HL-60 (cell line): ENCODE measurements at regions not wholly inside any gene's neighbourhood (a gene's known extent, or its start where the extent isn't known, plus 50 kb on each side); places are given as distances from the start of the nearest gene placed in this dataset.

ENCODE experiments used
- GABPA ChIP-seq: IDR thresholded peaks from 2 replicates; pipeline ENCODE4 v1.6.1; 2012; ENCODE audit warnings: low read depth
- POLR2AphosphoS5 ChIP-seq: IDR thresholded peaks from 2 replicates; pipeline ENCODE4 v1.6.1; 2012; ENCODE audit warnings: low read depth
- TF ChIP-seq, protein P1 (sequence below): IDR thresholded peaks from one replicate; pipeline ENCODE4 v1.5.1; 2011; ENCODE audit warnings: low read length, control low read depth, inconsistent platforms; ENCODE audit not compliant: insufficient read depth
- TF ChIP-seq, protein P2 (sequence below): IDR thresholded peaks from 2 replicates; pipeline ENCODE4 v1.6.1; 2012; ENCODE audit warnings: low read depth; ENCODE audit not compliant: insufficient replicate concordance

DNA sequence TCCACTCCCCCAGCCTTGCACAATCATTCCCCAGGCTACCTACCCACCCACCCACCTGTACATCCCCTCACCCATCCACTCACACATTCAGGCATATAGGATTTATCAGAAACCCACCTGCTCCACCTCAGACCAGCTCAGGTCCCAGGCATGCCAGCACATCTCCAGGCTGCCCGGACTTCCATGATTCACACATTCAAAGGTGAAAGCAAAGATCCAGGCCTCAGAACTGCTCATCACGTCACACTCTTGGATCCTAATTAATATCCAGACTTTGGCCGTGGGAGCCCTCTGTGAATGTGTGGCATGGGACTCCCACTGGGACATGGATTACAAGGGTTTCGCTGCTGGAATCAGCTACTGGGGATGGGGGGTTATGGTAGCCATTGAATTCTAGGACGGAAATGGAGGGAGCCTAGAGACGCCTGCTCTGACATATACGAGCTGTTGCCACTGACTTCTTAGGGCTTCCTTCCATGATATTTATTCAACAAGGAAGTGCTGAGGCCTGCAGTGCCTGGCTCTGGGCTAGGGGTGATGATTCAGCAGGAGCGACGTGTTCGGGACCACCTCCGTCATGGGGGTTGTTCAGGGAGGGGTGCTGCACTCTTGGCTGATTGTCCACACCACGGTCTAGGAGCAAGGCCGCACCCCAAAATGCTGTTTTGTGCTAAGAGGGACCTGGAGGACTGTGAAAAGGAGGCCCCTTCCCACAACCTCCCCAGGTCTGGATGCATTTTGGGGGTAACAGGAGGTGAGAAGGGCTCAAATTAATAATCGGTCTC lies 56.9 kb upstream of the ADRA2C start:
- TF ChIP-seq, protein P1, sequence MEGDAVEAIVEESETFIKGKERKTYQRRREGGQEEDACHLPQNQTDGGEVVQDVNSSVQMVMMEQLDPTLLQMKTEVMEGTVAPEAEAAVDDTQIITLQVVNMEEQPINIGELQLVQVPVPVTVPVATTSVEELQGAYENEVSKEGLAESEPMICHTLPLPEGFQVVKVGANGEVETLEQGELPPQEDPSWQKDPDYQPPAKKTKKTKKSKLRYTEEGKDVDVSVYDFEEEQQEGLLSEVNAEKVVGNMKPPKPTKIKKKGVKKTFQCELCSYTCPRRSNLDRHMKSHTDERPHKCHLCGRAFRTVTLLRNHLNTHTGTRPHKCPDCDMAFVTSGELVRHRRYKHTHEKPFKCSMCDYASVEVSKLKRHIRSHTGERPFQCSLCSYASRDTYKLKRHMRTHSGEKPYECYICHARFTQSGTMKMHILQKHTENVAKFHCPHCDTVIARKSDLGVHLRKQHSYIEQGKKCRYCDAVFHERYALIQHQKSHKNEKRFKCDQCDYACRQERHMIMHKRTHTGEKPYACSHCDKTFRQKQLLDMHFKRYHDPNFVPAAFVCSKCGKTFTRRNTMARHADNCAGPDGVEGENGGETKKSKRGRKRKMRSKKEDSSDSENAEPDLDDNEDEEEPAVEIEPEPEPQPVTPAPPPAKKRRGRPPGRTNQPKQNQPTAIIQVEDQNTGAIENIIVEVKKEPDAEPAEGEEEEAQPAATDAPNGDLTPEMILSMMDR = no peak
- TF ChIP-seq POLR2AphosphoS5 (no peak), GABPA (no peak)
- TF ChIP-seq, protein P2, sequence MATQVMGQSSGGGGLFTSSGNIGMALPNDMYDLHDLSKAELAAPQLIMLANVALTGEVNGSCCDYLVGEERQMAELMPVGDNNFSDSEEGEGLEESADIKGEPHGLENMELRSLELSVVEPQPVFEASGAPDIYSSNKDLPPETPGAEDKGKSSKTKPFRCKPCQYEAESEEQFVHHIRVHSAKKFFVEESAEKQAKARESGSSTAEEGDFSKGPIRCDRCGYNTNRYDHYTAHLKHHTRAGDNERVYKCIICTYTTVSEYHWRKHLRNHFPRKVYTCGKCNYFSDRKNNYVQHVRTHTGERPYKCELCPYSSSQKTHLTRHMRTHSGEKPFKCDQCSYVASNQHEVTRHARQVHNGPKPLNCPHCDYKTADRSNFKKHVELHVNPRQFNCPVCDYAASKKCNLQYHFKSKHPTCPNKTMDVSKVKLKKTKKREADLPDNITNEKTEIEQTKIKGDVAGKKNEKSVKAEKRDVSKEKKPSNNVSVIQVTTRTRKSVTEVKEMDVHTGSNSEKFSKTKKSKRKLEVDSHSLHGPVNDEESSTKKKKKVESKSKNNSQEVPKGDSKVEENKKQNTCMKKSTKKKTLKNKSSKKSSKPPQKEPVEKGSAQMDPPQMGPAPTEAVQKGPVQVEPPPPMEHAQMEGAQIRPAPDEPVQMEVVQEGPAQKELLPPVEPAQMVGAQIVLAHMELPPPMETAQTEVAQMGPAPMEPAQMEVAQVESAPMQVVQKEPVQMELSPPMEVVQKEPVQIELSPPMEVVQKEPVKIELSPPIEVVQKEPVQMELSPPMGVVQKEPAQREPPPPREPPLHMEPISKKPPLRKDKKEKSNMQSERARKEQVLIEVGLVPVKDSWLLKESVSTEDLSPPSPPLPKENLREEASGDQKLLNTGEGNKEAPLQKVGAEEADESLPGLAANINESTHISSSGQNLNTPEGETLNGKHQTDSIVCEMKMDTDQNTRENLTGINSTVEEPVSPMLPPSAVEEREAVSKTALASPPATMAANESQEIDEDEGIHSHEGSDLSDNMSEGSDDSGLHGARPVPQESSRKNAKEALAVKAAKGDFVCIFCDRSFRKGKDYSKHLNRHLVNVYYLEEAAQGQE = no peak
